GM23338 (cell line): ENCODE measurements at regions not wholly inside any gene's neighbourhood (a gene's known extent, or its start where the extent isn't known, plus 50 kb on each side); places are given as distances from the start of the nearest gene placed in this dataset.

Experiments
- CREB1 ChIP-seq: fragments of 250-450 bp; sonication (Bioruptor Pico); IDR thresholded peaks from 2 replicates; pipeline ENCODE4 v1.5.0; 2020; ENCODE audit warnings: low read depth, mild to moderate bottlenecking, moderate library complexity
- CTCF ChIP-seq, 2 experiments: fragments of 200-600 bp in 1 of 2; sonication (generic) in 1 of 2; conservative IDR thresholded peaks; 2 replicates each; pipeline versions ENCODE4 v1.5.1 to v1.6.1; 2016 to 2017; ENCODE audit warnings: antibody characterized with exemption in 2 of 2, low read depth in 2 of 2, mild to moderate bottlenecking in 2 of 2, moderate library complexity in 1 of 2
- EZH2 ChIP-seq: fragments of 200-600 bp; sonication (generic); IDR thresholded peaks from one replicate; pipeline ENCODE4 v1.8.0; 2017; ENCODE audit warnings: antibody characterized with exemption, mild to moderate bottlenecking, low read depth; ENCODE audit not compliant: unreplicated experiment
- EZH2phosphoT487 ChIP-seq: fragments of 200-600 bp; sonication (generic); IDR thresholded peaks from one replicate; pipeline ENCODE4 v1.8.1; 2018; ENCODE audit warnings: antibody characterized with exemption; ENCODE audit not compliant: unreplicated experiment
- JUNB ChIP-seq: IDR thresholded peaks from one replicate; pipeline ENCODE4 v1.6.1; 2016; ENCODE audit warnings: antibody characterized with exemption; ENCODE audit not compliant: unreplicated experiment
- NANOG ChIP-seq: IDR thresholded peaks from 2 replicates; pipeline ENCODE4 v1.6.1; 2016; ENCODE audit warnings: antibody characterized with exemption, borderline replicate concordance
- POLR2AphosphoS5 ChIP-seq: IDR thresholded peaks from 2 replicates; pipeline ENCODE4 v1.6.1; 2016; ENCODE audit warnings: antibody characterized with exemption, low read depth
- REST ChIP-seq: IDR thresholded peaks from one replicate; pipeline ENCODE4 v1.6.1; 2018; ENCODE audit warnings: antibody characterized with exemption; ENCODE audit not compliant: unreplicated experiment
- STAT1 ChIP-seq: IDR thresholded peaks from one replicate; pipeline ENCODE4 v1.6.1; 2016; ENCODE audit warnings: antibody characterized with exemption; ENCODE audit not compliant: unreplicated experiment

- TF ChIP-seq CTCF (conservative IDR thresholded peaks at IDR 0.05; ENCODE audit: low read depth in 2 of 2) = no peak
- TF ChIP-seq POLR2AphosphoS5 = no peak
- TF ChIP-seq EZH2 = no peak
- TF ChIP-seq EZH2phosphoT487 = no peak
- no peak for TF ChIP-seq JUNB
- TF ChIP-seq NANOG = no peak
- TF ChIP-seq REST = no peak
- TF ChIP-seq STAT1 = no peak
- no peak for TF ChIP-seq CREB1 (CRISPR knock-in tag)
These were observed 225.3 kb downstream of the KIF20B start for GRCh38 chr10:89926736-89927135.
